ENCODE measurements at regions not wholly inside any gene's neighbourhood (a gene's known extent, or its start where the extent isn't known, plus 50 kb on each side); places are given as distances from the start of the nearest gene placed in this dataset.

DNA sequence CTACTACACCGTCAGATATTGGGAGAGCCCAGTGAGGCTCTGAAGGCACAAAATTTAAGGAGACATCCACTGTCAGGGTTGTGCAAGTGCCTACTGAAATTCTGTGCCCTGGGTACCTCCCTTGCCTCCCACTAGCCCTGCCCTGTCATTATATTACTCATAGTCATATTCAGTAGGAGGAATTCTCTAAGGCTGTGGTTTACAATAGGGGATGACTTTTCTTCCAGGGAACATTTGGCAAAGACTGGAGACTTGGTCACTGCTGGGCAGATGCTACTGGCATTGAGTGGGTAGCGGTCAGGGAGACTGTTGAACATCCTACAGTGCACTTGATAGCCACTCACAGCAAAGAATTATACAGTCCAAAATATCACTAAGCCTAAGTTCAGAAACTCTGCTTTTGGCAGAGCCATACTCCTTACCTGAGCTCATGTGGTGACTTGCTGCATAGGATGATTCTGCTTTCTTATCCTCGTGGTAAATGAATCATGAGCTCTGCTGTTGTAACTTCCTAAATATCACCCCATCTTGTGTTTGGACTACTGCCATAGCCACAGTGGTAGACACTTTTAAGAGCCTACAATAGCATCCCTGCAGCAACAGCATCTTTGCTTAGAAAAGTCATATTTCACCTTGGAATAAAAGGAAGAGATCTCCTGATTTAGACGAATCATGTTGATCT is 563.4 kb upstream of the PLXNA2 start:
- no peak for DNase-seq

DNA sequence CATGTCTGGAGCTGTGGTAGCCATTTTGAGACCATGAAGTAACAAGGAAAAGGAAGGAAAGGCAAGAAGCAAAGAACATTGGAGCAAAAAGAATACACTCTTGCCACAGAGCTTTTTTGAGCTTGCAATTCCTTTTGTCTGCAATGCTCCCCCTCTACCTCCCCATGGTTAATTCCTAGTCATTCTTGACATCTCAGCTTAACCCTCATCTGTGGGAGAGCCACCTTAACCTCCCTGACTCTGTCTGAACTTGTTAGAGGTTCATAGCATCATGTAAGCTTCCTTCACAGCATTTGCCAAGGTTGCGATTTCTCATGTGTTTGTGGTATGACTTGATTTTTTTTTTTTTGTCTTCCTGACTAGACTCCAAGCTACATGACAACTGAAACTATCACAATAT is 564.1 kb upstream of the PLXNA2 start:
- DNase-seq = no peak

DNA sequence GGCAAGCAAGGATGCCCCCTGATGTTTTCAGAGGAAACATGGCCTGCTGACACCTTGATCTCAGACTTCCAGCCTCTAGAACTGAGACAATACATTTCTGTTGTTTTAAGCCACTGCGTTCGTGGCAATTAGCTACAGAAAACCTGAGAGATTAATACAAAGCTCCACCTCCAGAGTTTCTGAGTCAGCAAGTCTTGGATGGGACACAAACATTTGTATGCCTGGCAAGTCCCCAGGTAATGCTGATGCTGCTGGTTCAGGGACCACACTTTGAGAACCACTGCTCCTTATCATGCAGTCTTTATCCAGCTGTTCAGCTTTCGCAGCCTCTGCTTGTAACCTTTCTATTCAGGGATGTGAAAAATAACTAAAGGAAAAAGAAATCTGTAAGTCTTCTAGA is 565.7 kb upstream of the PLXNA2 start:
- DNase-seq = no peak

DNA sequence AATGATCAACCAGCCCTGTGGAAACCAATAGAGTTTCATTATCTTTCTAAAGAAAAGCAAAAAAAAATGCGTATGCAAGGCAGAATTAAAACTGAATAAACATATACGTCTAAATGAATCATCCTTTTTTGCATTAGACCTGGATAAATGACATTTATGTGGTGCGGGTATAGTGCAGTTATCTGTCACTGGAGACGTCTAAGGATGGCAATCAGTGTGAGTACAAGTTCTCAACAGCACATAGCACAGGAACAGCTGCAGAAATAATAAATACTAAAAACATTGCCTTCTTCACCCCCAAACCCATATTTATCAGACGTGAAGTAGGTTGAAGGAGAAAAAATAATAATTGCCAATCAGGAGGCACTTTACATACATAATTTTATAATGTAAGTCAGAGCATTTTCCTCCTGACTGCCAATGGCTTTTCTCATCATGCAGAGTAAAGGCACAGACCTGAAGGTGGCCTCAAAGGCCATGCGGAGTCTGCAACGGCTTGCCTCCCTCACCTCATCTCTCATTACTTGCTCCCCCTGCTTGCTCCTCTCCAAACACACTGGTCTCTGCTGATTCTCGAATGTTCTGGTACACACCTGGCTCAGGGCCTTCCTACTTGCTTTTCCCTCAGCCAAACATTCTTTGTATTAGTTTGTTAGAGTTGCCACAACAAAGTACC is 574.7 kb upstream of the PLXNA2 start:
- DNase-seq = no peak

DNA sequence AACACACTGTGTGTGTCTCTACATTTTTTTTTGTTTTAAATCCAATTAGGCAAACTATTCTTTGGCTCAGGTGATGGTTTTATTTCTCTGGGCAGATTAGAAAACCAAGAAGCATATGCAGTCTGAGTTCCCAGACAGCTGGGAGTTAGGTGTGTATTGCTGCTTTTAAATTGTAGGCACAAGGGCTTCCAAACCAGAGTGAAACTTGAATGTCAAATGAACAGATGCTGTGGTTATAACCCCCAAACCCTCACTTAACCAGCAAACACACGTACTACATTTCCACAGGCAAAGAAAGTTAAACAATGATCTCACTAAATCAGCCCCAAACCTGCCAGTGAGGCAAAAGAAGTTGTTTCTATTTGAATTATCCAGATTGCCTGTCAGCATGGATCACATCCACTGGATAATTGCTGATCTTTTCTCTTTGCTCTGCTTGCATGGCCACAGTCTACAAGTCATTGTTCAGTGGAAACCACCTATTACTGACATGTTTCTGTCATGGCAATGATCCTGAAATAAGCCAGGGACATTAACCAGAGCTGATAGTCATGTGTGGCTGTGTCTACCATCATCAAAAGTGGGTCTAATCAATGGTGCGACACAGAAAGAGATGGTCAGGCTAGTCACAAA is 576.5 kb upstream of the PLXNA2 start:
- DNase-seq = no peak

DNA sequence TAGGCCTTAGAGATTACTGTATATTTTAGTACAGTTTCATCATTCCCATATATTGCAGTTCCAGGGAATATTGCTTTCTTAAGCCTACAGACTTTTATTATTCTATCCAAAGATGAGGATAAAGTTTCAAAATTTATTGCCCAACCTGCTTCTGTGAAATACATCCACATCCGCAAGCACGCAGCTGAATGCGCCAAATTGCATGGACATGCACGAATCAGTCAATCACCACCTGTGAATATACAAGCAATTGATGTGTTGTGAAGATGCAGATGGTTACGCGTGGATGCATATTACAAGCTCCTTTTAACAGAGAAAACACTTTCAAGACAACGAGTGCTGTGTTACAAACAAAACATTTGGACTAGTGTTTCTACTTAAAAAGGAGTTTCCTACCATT is 577.8 kb upstream of the PLXNA2 start:
- DNase-seq = no peak

DNA sequence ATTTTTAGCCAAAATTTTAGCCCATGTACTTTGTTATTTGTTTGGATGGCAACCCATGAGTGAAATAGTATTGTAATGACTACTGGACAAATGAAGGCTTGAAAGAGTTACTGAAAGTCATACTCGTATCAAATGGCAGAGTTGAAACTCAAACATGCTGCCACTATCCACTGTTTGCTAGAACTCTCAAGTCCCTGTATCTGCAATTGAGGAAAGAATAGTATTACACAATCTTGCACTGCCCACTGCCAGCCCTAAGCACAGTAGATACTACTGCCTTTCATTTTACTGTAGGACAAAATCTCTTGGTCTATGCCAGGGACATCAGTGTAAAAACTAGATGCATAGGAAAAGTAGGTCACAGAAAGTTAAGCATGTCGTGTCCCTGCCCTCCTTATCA is 581.1 kb upstream of the PLXNA2 start:
- DNase-seq = no peak

DNA sequence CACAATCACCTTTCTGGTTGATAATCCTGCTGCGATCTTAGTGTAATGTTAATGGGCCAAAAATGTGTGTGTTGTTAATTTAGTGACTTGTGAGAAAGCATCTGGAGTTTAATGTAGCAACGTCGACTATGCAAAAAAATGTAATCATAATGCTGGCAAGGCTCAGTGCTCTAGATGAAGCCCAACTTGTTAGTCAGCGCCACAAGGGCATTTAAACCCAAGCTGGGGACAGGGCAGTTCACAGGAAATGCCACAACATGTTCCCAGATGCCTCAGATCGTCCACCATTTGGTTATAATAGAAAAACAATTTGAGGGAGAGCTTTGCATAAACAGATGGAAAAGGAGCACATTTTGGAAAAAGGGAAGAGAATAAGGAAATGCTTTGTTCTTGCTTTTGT is 585.4 kb upstream of the PLXNA2 start:
- no peak for DNase-seq

DNA sequence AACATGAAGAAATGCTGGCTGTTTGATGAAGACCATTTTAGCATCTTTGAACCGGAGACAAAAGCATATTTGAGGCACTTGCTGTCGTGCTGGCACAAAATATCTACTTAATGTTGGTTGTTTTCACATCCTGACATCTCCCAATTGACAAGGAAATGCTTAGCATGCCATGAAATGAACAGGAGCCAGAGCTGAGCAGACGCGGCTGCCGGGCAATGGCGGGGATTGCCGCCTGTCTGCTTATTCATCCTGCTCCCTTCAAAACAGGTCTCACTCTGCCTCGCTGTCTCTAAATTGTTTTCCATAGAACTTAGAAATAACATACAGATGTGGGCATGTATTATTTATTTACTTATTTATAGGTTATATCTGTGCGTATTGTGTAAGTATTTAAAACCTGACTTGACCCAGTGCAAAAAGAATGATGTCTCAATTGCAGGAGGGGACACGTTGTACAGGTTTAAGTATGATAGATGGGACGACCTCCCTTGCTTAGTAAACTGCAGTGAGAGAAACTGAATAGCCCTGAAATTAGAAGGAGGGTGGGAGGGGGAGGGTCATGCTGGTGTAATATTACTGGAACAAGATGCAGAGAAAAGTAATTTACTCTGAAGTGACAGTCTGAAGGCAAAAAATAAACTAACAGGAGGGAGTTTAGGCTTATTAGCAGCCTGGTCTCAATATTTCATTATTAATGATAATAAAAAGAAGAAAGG is 590.4 kb upstream of the PLXNA2 start:
- DNase-seq = no peak

DNA sequence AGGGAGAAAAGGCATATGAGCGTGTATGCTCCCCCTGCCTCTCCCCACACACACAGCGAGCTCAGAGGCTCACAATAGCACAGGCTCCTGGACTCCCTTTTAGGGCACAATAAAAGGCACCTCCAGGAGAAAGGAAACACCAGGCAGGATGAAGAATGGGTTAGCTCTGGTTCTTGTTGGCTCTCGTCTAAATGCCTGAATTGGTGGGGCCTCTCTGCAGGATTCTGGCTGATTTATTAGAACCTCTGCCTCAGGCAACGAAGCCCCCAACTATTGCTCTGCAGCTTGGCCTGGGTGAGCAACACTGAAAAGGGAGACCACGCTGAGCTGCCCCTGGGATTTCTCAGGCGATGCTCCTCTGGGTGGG is 590.9 kb upstream of the PLXNA2 start:
- no peak for DNase-seq

DNA sequence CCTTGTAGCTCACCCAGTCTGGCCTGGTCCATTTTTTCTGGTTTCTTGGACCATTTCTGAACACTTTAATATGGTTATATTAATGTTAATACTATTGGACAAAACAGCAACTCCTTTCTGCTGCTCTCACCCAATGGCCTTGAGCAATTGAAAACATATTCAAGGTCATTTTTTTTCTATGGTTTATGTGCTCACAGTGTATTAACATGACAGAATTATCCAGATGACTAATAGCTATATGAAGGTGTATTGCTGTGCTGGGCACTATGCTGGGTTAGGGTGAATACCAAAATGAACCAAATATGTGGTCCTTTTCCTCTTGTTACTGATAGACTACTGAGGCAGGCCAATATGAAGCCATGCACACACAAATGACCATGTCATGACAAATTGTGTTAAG is 591.6 kb upstream of the PLXNA2 start:
- DNase-seq = no peak

DNA sequence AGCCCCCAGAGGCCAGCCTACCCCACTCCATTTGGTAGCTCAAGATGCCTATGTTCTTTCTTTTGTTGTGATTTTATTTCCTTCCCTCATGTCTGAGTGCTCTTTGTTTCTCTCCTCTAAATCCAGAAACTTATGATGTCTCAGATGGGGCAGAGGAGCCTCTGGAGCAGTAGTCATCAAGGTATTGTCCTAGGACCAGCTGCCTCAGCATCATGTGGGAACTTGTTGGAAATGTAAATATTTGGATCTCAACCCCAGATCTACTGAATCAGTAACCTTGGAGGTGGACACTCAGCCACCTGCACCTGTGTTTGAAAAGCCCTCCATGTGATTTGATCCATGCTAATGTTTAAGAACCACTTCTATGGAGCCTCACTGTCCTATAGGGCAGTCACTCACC is 593.1 kb upstream of the PLXNA2 start:
- DNase-seq = no peak

DNA sequence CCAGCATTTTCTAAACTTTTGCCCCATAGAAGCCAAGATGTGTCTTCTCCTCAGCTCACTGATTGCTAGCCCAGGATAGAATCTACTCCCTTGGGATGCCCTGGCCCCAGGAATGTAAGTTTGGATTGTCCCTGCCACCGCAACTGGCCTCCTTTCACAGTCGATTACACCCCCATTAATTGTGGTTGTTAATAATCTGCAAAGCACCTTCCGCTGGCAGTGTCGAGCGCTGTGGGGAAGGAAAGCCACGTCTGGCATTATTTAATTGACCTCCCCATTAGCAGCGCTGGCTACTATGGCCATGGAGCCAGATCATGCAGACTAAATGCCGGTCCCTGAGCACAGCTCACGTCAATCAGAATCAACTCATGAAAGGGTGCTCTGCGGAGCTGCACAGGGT is 597.3 kb upstream of the PLXNA2 start:
- DNase-seq = no peak

DNA sequence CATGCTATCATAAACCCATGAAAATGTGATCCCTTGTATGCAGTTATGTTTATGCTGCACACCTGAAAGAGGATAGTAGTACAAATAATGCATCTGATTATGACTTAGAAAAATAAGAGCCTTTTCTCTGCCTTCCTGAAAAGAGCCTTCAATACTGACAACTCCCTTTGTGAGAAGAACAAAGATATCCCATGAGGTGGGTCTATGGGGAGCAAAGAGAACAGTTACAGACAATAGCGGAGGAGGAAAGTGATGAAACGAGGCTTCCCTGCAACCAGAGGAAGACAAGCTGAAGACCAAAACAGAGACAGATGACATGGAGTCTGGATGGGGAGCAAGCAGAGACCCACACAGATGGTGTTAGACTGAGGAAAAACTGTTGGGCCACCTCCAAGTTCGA is 598.3 kb upstream of the PLXNA2 start:
- no peak for DNase-seq

DNA sequence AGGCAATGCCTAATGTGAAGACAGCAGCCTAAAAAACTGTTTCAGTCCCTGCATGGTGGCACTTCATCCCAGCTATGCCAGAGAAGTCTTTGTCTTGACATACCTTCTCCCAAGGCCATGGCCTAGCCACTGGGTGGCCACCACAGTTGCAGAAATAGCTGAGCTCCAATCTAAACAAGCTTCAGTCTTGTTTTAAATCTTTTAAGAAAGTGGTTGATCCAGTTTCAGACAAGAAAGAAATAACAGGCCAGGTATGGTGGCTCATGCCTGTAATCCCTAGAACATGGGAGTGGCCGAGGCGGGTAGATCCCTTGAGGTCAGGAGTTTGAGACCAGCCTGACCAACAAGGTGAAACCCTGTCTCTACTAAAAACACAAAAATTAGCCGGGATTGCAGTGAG is 600.0 kb upstream of the PLXNA2 start:
- DNase-seq = no peak

DNA sequence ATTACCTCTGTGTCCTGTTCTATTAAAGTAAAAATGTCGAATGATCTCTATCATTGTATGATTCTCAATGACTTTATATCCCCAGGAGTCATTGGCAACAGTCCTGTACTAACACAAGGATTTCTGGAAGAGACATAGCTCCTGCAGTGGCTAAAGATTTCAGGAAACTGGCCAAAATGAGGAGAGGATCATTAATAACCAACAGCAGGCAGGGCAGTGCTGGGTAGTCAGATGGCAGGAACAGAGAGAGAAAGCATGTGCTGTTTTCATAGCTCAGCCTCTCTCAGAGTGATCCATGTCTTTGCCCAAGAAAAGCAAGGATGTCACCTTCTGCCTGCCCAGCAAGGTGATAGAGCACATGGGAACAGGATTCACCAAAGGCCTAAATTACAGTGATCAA is 604.7 kb upstream of the PLXNA2 start:
- DNase-seq = no peak

DNA sequence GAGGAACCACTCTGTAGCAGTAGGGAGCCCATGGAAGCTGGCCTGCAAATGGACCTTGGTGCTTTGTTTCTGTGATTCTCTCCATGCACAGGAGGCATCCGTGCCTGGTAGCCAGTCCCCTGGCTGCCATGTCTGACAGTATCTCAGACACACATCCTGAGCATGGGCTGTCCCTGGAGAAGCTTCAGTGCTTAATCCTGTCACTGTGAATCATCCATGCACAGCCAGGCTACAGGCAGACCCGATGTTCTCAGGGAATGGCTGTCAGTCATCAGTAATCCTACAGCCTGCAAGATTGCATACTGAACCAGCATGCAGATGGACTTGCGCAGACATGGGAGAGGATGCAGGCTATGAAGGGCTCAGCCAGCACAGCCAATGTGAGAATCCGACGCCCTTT is 606.3 kb upstream of the PLXNA2 start:
- no peak for DNase-seq

DNA sequence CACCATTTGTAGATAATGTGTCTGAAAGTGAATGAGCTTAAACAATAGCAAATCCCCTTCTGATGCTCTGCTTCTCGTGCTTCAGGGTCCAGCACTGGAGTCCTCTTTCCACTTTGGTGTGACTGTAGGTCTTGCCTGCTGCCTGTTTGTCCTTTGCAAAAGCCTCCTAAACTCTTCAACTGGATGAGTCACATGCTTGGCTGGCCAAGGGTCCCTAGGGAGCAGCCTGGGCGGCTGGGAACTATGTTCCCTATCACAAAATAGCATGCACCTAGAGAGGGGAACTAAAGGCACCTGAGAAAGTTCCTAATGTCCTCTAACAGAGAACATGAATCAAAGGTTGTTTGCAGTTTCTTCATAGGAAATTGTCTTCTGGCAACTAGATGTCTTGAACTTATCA is 607.2 kb upstream of the PLXNA2 start:
- no peak for DNase-seq

DNA sequence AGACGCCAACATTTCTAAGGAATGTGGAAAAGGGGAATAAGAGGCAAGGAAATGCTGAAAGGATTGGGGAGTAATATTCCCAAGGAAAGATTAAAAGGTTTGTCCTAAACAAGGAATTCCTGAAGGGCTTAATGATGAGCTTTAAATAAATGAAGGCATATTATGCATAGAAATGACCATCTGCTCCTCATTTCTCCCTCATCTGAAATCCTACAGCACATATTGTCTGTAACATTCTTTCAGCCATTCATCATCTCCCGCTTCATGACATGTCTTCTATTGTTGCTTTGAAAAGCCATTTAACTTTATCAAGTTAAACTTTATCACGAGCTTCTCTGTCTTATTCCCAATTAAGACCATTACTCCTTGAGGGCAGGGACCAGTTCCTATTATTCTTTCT is 608.7 kb upstream of the PLXNA2 start:
- no peak for DNase-seq

DNA sequence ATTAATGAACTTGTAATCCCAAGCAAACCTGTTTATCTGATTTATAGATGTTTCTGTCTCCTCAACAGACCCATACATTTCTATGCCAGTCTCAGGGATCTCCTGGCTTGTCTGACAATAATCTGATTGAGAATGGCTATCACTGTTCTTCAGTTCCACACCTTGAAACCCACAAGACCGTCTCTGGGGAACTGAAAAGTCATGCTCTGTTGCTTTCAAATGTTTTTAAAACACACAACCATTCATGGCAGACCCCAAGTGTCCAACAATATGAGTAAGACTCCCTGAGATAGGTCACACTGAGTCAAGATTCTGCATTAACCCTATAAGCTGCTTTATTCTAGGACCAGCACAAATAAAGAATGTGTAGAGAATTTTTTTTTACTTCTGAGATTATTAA is 611.2 kb upstream of the PLXNA2 start:
- no peak for DNase-seq

DNA sequence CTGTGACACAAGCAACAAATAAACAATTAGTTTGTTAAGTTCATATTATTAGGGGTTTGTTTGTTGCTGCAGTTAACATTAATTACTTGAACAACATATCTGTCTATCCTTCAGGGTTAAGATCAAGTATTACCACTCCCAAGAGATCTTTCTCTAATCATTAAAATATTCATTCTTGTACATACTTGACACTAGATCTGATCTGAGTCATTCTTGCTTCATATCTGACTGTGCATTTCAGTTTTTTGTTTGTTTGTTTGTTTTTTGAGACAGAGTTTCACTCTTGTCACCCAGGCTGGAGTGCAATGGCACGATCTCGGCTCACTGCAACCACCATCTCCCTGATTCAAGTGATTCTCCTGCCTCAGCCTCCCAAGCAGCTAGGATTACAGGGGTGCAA is 613.3 kb upstream of the PLXNA2 start:
- no peak for DNase-seq

DNA sequence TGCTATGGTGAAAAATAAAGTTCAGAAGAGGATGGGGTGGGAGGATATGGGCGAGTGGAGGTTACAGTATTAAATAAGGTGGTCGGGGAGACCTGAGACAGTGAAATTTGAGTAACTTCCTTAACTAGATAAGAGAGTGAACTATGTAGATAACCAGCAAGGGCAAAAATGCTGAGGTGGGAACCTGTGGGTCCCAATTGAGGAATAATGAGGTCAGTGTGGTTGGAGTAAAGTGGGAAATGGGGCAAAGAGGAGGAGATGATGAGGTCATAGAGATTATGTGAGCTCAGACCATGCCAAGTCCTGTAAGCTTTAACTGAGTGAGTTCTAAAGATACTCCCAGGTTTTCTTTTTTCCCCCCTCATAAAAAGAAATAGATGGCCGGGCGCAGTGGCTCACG is 614.6 kb upstream of the PLXNA2 start:
- no peak for DNase-seq

DNA sequence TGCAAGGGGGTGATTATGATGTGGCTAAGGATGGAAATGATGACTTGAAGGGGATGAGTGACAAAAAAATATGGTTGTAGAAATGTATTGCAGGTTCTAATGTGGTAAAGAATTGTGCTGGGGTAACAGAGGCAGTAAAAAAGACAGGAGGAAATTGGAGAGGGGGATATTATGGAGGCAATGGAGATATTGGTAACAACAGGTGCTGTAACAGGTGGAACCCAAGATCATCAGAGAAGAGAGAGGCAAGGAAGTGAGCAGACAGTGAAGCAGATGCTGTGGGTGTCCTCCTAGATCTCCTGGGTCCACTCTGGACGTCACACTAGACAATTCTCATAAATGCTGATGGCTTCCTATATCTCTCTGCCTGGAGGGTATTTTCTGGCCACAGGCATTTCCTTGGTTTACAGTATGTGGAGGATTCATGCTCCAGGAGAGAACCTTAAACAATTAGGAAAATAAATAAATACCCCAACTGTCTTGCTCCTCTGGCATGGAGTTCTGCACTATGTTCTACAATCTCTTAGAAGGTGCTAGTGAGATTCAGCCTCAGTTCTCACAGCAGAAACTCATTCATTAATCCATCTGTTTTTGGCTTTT is 620.3 kb upstream of the PLXNA2 start:
- no peak for DNase-seq

All from activated CD4-positive, alpha-beta T cell treated with anti-CD3 and anti-CD28 coated beads, Interleukin-2, amount 50 U/mL, for 4 hours (primary cell).